OCI-LY1 (cell line): ENCODE measurements at regions not wholly inside any gene's neighbourhood (a gene's known extent, or its start where the extent isn't known, plus 50 kb on each side); places are given as distances from the start of the nearest gene placed in this dataset.

Experiments
- EZH2 ChIP-seq: fragments of 200-600 bp; sonication (generic), shearing (Covaris generic); IDR thresholded peaks from 2 replicates; pipeline ENCODE4 v1.8.0; 2017; ENCODE audit warnings: borderline replicate concordance, mixed run types, mild to moderate bottlenecking, antibody characterized with exemption, low read length, moderate library complexity, mixed read lengths
- TF ChIP-seq, protein P1 (sequence below): fragments of 200-600 bp; sonication (generic), shearing (Covaris generic); IDR thresholded peaks from 2 replicates; pipeline ENCODE4 v1.5.1; 2017; ENCODE audit warnings: mild to moderate bottlenecking, antibody characterized with exemption, low read length, moderate library complexity, mixed read lengths

DNA sequence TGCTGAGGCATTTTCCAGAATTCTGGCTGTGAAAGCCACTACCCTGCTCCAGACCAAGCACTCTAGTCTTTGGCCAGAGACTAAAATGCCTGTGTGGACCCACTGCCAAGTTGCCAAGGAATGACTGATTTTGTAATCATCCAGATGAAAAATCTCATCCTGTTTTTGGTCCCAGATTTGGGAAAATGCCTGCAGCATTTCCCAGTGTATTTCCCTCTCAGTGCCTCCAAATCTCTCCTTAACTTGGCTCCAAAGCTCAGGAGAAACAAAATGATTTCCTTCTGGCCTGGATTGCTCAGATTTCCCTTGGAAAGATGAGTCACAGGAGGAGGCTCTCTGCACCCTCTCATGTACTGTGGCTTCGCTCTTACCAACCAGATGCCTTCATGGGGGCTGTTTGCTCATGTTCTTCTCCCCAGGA lies 335.2 kb upstream of the TARS1 start:
- TF ChIP-seq, protein P1, sequence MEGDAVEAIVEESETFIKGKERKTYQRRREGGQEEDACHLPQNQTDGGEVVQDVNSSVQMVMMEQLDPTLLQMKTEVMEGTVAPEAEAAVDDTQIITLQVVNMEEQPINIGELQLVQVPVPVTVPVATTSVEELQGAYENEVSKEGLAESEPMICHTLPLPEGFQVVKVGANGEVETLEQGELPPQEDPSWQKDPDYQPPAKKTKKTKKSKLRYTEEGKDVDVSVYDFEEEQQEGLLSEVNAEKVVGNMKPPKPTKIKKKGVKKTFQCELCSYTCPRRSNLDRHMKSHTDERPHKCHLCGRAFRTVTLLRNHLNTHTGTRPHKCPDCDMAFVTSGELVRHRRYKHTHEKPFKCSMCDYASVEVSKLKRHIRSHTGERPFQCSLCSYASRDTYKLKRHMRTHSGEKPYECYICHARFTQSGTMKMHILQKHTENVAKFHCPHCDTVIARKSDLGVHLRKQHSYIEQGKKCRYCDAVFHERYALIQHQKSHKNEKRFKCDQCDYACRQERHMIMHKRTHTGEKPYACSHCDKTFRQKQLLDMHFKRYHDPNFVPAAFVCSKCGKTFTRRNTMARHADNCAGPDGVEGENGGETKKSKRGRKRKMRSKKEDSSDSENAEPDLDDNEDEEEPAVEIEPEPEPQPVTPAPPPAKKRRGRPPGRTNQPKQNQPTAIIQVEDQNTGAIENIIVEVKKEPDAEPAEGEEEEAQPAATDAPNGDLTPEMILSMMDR, result no peak
- TF ChIP-seq EZH2, result no peak
